WTC11 (cell line): ENCODE measurements at regions not wholly inside any gene's neighbourhood (a gene's known extent, or its start where the extent isn't known, plus 50 kb on each side); places are given as distances from the start of the nearest gene placed in this dataset.

ENCODE experiments used
- ATAC-seq: fragments of 200-7000 bp; cut with Tn5 transposase; 2 replicates; pipeline ENCODE4 v1.10.0; 2021; ENCODE audit warnings: mild to moderate bottlenecking, moderate library complexity
- CTCF ChIA-PET: fragments of 300-600 bp; sonication (Branson Sonifier 250); formaldehyde crosslinking; loops from one replicate; lab custom pipeline; 2021; ENCODE audit warnings: antibody characterized with exemption; lab: Charles Lee
- POLR2A ChIA-PET: fragments of 350-600 bp; sonication (Branson Sonifier 250); formaldehyde crosslinking; loops from one replicate; lab custom pipeline; 2021; ENCODE audit warnings: antibody characterized with exemption; lab: Charles Lee
- DNase-seq: peaks from one replicate; pipeline ENCODE4 v3.0.0; 2021; ENCODE audit warnings: low spot score
- H3K27ac Mint-ChIP-seq: 2 replicates; pipeline ENCODE4 v1.8.0; 2021; ENCODE audit warnings: mixed read lengths
- H3K27me3 Mint-ChIP-seq: 2 replicates; pipeline ENCODE4 v1.8.0; 2021; ENCODE audit warnings: low read depth, mild to moderate bottlenecking, moderate library complexity, mixed read lengths
- H3K36me3 Mint-ChIP-seq: 2 replicates; pipeline ENCODE4 v1.8.0; 2021; ENCODE audit warnings: mixed read lengths
- H3K4me1 Mint-ChIP-seq: 2 replicates; pipeline ENCODE4 v1.8.0; 2022; ENCODE audit warnings: mixed read lengths
- H3K4me3 Mint-ChIP-seq: 2 replicates; pipeline ENCODE4 v1.8.0; 2021; ENCODE audit warnings: mild to moderate bottlenecking, moderate library complexity, mixed read lengths
- H3K9me3 Mint-ChIP-seq: 2 replicates; pipeline ENCODE4 v1.8.0; 2021; ENCODE audit warnings: mixed read lengths
- ELF4 ChIP-seq: sonication (generic); formaldehyde crosslinking; IDR thresholded peaks from 2 replicates; pipeline ENCODE4 v1.8.1; 2022; ENCODE audit warnings: low read depth, mild to moderate bottlenecking, moderate library complexity, missing genetic modification reagents
- EMX1 ChIP-seq: fragments of 250-450 bp; sonication (Bioruptor Pico); IDR thresholded peaks from 2 replicates; pipeline ENCODE4 v1.8.0; 2021; ENCODE audit warnings: mild to moderate bottlenecking
- ETV6 ChIP-seq: sonication (generic); formaldehyde crosslinking; IDR thresholded peaks from 2 replicates; pipeline ENCODE4 v1.8.1; 2022; ENCODE audit warnings: mild to moderate bottlenecking, missing genetic modification reagents
- FOXJ3 ChIP-seq: sonication (generic); formaldehyde crosslinking; IDR thresholded peaks from 2 replicates; pipeline ENCODE4 v1.9.0; 2021; ENCODE audit warnings: missing genetic modification reagents, mild to moderate bottlenecking, borderline replicate concordance
- FOXK1 ChIP-seq: sonication (generic); formaldehyde crosslinking; IDR thresholded peaks from 2 replicates; pipeline ENCODE4 v1.8.0; 2022; ENCODE audit warnings: mild to moderate bottlenecking, moderate library complexity, missing genetic modification reagents
- FOXP1 ChIP-seq: sonication (generic); formaldehyde crosslinking; IDR thresholded peaks from 2 replicates; pipeline ENCODE4 v1.8.0; 2022; ENCODE audit warnings: missing genetic modification reagents, mild to moderate bottlenecking, moderate library complexity, borderline replicate concordance
- IRF2 ChIP-seq: sonication (generic); formaldehyde crosslinking; IDR thresholded peaks from 2 replicates; pipeline ENCODE4 v1.8.0; 2022; ENCODE audit warnings: low read depth, missing genetic modification reagents, borderline replicate concordance
- JAZF1 ChIP-seq: fragments of 250-450 bp; sonication (Bioruptor Pico); IDR thresholded peaks from 2 replicates; pipeline ENCODE4 v1.9.0; 2021; ENCODE audit warnings: moderate library complexity, mild to moderate bottlenecking, inconsistent platforms
- MYBL2 ChIP-seq: sonication (generic); formaldehyde crosslinking; IDR thresholded peaks from 2 replicates; pipeline ENCODE4 v1.8.1; 2023; ENCODE audit warnings: mild to moderate bottlenecking, moderate library complexity, missing genetic modification reagents
- NR1H2 ChIP-seq: sonication (generic); formaldehyde crosslinking; IDR thresholded peaks from 2 replicates; pipeline ENCODE4 v1.9.0; 2021; ENCODE audit warnings: mild to moderate bottlenecking, moderate library complexity, missing genetic modification reagents
- TEAD4 ChIP-seq: sonication (generic); formaldehyde crosslinking; IDR thresholded peaks from 2 replicates; pipeline ENCODE4 v1.8.0; 2022; ENCODE audit warnings: mild to moderate bottlenecking, missing genetic modification reagents
- ZNF232 ChIP-seq: sonication (generic); formaldehyde crosslinking; IDR thresholded peaks from 2 replicates; pipeline ENCODE4 v1.8.0; 2022; ENCODE audit warnings: mild to moderate bottlenecking, missing genetic modification reagents
- ZNF317 ChIP-seq: sonication (generic); formaldehyde crosslinking; IDR thresholded peaks from 2 replicates; pipeline ENCODE4 v1.8.1; 2023; ENCODE audit warnings: low read depth, mild to moderate bottlenecking, moderate library complexity, missing genetic modification reagents, borderline replicate concordance
- ZNF396 ChIP-seq: fragments of 250-450 bp; sonication (Bioruptor Pico); IDR thresholded peaks from 2 replicates; pipeline ENCODE4 v1.8.0; 2021; ENCODE audit warnings: mild to moderate bottlenecking, moderate library complexity, borderline replicate concordance
- ZNF671 ChIP-seq: fragments of 250-450 bp; sonication (Bioruptor Pico); IDR thresholded peaks from 2 replicates; pipeline ENCODE4 v1.8.0; 2021; ENCODE audit warnings: mild to moderate bottlenecking
- TF ChIP-seq, protein P1 (sequence below): sonication (generic); formaldehyde crosslinking; conservative IDR thresholded peaks from 2 replicates; pipeline ENCODE4 v1.8.1; 2022; ENCODE audit warnings: mild to moderate bottlenecking, missing genetic modification reagents
- TF ChIP-seq, protein P2 (sequence below): sonication (generic); formaldehyde crosslinking; IDR thresholded peaks from 2 replicates; pipeline ENCODE4 v1.8.1; 2023; ENCODE audit warnings: mild to moderate bottlenecking, missing genetic modification reagents, borderline replicate concordance
- TF ChIP-seq, protein P3 (sequence below): sonication (generic); formaldehyde crosslinking; conservative IDR thresholded peaks from 2 replicates; pipeline ENCODE4 v1.8.1; 2023; ENCODE audit warnings: mild to moderate bottlenecking, low read depth, missing genetic modification reagents, moderate library complexity

DNA sequence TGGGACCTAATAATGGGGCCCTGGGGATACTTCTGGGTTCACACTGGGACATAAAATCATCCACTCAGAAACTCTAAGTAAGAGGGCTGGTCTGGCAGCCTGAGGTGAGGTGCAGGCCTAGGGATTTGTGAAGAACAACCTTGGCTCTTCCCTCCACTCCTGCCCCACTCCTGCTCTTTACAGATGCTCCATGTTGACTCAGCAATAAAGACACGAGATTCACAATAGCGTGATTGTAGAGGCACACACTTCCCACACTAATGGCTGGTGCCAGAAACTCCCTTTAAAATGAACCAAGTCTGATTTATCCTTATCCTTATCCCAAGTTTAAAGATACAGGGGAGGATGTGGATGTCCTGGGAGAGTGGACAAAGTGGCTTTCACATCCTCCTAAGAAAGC, 228.2 kb downstream of the ACTR3 start:
- TF ChIP-seq, protein P1, sequence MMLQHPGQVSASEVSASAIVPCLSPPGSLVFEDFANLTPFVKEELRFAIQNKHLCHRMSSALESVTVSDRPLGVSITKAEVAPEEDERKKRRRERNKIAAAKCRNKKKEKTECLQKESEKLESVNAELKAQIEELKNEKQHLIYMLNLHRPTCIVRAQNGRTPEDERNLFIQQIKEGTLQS (CRISPR knock-in tag) = no peak
- no peak for TF ChIP-seq ETV6 (CRISPR knock-in tag)
- no peak for ATAC-seq
- H3K4me3 Mint-ChIP-seq = no peak overlapping the region
- POLR2A ChIA-PET = no interaction called here
- peaks cover 15% of the 10 kb centered on the region for H3K36me3 Mint-ChIP-seq
- no peak for DNase-seq
- peaks cover 67% of the 10 kb centered on the region for H3K9me3 Mint-ChIP-seq
- H3K27me3 Mint-ChIP-seq = peaks cover 6% of the 10 kb centered on the region
- CTCF ChIA-PET = no interaction called here
- H3K27ac Mint-ChIP-seq = no peak overlapping the region
- peaks cover 23% of the 10 kb centered on the region for H3K4me1 Mint-ChIP-seq

DNA sequence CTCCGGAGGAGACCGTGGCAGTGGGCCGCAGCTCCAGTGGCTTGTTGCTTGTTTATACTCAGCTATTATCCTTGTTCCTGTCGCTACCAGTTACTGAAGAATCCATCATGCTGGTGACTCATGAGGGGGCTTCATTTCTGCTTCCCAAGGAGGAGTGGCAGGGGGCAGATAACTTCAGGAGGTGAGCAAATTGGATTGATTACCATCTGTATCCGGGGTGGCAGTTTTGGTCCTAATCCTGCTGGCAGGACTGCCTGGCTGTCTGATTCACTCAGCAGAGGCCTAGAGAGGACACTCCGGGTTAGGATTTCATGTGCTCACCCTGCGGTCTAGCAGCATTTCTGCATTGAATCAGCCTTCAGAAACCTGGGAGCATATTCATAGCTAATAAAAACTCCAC, 230.0 kb downstream of the ACTR3 start:
- no peak overlapping the region for H3K27ac Mint-ChIP-seq
- peaks cover 18% of the 10 kb centered on the region for H3K36me3 Mint-ChIP-seq
- TF ChIP-seq FOXJ3 (CRISPR knock-in tag) (no peak), IRF2 (no peak), FOXP1 (CRISPR knock-in tag) (no peak), EMX1 (CRISPR knock-in tag) (no peak), ZNF671 (CRISPR knock-in tag) (no peak)
- TF ChIP-seq, protein P2, sequence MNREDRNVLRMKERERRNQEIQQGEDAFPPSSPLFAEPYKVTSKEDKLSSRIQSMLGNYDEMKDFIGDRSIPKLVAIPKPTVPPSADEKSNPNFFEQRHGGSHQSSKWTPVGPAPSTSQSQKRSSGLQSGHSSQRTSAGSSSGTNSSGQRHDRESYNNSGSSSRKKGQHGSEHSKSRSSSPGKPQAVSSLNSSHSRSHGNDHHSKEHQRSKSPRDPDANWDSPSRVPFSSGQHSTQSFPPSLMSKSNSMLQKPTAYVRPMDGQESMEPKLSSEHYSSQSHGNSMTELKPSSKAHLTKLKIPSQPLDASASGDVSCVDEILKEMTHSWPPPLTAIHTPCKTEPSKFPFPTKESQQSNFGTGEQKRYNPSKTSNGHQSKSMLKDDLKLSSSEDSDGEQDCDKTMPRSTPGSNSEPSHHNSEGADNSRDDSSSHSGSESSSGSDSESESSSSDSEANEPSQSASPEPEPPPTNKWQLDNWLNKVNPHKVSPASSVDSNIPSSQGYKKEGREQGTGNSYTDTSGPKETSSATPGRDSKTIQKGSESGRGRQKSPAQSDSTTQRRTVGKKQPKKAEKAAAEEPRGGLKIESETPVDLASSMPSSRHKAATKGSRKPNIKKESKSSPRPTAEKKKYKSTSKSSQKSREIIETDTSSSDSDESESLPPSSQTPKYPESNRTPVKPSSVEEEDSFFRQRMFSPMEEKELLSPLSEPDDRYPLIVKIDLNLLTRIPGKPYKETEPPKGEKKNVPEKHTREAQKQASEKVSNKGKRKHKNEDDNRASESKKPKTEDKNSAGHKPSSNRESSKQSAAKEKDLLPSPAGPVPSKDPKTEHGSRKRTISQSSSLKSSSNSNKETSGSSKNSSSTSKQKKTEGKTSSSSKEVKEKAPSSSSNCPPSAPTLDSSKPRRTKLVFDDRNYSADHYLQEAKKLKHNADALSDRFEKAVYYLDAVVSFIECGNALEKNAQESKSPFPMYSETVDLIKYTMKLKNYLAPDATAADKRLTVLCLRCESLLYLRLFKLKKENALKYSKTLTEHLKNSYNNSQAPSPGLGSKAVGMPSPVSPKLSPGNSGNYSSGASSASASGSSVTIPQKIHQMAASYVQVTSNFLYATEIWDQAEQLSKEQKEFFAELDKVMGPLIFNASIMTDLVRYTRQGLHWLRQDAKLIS (CRISPR knock-in tag) = no peak
- TF ChIP-seq, all 79 proteins: peak for 0
- CTCF ChIA-PET = no interaction called here
- peaks cover 58% of the 10 kb centered on the region for H3K9me3 Mint-ChIP-seq
- DNase-seq (no peak), ATAC-seq (no peak)
- peaks cover 10% of the 10 kb centered on the region for H3K27me3 Mint-ChIP-seq
- POLR2A ChIA-PET = no interaction called here
- no peak overlapping the region for H3K4me3 Mint-ChIP-seq
- H3K4me1 Mint-ChIP-seq = peaks cover 21% of the 10 kb centered on the region

DNA sequence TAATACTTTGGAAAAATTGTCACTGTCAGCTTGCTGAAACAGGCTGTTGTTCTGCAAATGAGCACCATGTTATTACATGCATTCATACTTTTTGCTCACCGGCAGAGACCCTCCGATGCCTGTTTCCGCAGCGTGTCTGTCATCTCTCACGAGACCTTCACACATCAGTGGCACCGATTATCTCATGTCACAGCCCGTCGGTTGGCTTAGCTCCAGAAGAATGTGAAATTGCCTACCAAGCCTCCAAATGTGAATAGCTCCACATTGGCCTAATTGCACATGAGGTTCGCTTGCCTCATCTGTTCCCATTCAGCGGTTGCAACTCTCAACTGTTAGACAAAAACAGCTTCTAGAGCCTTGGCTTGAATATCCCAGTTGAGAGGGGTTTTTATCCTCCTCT, 233.0 kb downstream of the ACTR3 start:
- Mint-ChIP-seq H3K36me3 (peaks cover 26% of the 10 kb centered on the region), H3K9me3 (peaks cover 42% of the 10 kb centered on the region), H3K4me3 (no peak overlapping the region), H3K4me1 (peaks cover 21% of the 10 kb centered on the region), H3K27ac (no peak overlapping the region), H3K27me3 (peaks cover 8% of the 10 kb centered on the region)
- CTCF ChIA-PET = no interaction called here
- ATAC-seq = no peak
- DNase-seq = no peak
- POLR2A ChIA-PET = no interaction called here
- no peak for TF ChIP-seq ELF4 (CRISPR knock-in tag)
- TF ChIP-seq TEAD4 (CRISPR knock-in tag) = no peak
- no peak for TF ChIP-seq MYBL2 (CRISPR knock-in tag)
- no peak for TF ChIP-seq ZNF232 (CRISPR knock-in tag)
- TF ChIP-seq ZNF317 = no peak
- TF ChIP-seq ZNF396 = no peak
- TF ChIP-seq FOXK1 (CRISPR knock-in tag) = no peak
- TF ChIP-seq JAZF1 (CRISPR knock-in tag) = no peak
- TF ChIP-seq, protein P2 (CRISPR knock-in tag) = no peak
- TF ChIP-seq, protein P3, sequence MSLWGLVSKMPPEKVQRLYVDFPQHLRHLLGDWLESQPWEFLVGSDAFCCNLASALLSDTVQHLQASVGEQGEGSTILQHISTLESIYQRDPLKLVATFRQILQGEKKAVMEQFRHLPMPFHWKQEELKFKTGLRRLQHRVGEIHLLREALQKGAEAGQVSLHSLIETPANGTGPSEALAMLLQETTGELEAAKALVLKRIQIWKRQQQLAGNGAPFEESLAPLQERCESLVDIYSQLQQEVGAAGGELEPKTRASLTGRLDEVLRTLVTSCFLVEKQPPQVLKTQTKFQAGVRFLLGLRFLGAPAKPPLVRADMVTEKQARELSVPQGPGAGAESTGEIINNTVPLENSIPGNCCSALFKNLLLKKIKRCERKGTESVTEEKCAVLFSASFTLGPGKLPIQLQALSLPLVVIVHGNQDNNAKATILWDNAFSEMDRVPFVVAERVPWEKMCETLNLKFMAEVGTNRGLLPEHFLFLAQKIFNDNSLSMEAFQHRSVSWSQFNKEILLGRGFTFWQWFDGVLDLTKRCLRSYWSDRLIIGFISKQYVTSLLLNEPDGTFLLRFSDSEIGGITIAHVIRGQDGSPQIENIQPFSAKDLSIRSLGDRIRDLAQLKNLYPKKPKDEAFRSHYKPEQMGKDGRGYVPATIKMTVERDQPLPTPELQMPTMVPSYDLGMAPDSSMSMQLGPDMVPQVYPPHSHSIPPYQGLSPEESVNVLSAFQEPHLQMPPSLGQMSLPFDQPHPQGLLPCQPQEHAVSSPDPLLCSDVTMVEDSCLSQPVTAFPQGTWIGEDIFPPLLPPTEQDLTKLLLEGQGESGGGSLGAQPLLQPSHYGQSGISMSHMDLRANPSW (CRISPR knock-in tag) = no peak
- no peak for TF ChIP-seq NR1H2 (CRISPR knock-in tag)
